HG02943 (cell line): ENCODE measurements at regions not wholly inside any gene's neighbourhood (a gene's known extent, or its start where the extent isn't known, plus 50 kb on each side); places are given as distances from the start of the nearest gene placed in this dataset.
A peak's percentile ranks its signal among the peaks of the same experiment; 100 is the strongest.

ENCODE experiments used
- ATAC-seq: cut with Tn5 transposase; IDR thresholded peaks from one replicate; pipeline ENCODE4 v1.9.1; 2021; ENCODE audit warnings: mild to moderate bottlenecking, low read depth, moderate library complexity; ENCODE audit not compliant: unreplicated experiment

DNA sequence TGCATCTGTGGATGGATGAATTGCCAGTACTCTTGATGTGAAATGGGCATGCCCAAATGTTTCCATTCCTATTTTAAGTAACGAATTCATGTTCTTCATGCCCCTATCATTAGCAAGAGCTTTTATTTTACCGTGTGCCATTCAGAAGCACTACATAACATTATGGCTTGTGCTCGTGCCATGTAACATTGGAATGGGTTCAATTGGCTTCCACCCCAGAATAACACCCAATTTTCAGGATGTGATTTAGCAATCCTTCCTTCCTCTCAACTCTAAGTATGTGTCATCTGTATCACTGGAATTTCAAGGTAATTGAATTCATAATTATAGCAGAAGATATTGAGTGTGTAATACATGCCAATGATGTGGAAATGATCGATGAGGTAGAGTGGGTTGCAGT lies 145.8 kb upstream of the TMPO start:
- no peak for ATAC-seq

DNA sequence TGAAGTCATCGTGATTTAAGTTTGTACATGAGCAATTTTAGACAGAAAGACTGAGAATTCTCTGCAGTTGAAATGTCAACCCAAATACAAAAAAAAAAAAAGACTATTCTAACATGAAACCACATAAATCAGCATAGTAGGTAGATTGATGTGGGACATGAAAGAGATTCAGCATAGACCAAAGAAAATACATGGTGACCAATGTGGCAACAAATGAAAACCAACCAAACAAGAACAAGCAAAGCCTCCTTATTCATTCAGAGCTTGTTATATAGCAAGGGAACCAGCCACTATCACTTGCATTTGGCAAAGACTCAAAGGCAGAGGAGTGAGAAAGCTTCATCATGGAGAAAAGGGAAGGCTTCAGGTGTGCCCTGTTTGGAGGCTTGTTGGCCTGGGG lies 144.4 kb upstream of the TMPO start:
- no peak for ATAC-seq

- no peak for ATAC-seq
Measured at GRCh38 chr12:98371419-98371818, 144.0 kb upstream of the TMPO start.

DNA sequence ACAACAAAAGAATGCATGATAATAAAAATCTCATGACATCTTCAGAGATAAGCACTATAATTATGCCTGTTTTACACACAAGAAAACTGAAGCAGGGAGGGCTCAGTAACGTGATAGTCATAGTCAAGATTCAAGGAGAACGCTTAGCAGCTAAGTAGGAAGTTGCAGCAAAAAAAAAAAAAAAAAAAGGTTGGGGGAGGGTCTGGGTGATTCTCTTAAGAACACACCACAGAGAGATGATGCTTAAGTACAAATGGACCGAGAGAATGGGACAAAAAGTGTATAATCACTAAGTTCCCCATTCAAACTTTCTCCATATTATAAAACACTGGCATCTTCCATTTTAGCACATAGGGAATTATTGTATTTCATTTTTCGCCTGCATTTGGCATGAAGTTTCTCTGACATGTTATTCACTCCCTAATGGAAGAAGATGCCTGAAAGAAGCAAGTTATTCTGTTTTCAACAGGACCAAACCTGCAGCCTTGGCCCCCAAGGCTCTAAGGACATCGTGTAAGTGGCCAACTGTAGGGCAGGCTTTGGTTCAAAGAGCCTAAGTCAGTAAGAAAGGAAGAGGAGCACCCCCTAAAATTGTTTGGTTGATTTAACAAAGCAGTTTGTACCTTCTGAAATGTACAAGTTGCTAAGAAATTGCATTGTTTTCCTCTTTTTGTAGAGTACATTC lies 142.9 kb upstream of the TMPO start:
- ATAC-seq: no peak

DNA sequence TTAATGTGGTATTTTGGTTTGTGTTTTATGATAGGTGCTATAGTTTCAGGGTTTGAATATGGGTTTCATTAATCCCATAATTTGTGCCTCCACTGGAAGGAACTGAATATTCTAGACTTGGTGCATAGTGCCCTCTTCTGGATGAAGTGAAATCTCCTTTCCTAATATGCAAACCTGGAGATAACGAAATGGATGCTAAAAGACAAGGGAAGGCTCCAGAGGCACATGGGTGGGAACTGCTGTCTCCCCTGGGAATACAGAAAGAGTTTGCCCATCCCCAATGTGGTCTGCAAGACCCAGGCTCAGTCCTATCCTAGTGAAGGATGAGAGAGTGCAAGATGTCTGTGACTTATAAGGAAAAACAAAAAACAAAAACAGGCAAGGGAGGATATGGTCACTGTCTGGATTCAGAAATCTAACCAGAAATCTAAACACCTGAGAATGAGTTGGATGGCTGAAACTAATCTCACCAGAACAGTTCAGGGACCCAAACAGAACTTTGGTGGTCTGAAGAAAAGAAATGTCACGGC lies 142.3 kb upstream of the TMPO start:
- no peak for ATAC-seq

- ATAC-seq: no peak
Measured at GRCh38 chr12:98374007-98374406, 141.4 kb upstream of the TMPO start.

GRCh38 chr12:98379106-98379505 lies 136.3 kb upstream of the TMPO start:
- ATAC-seq: no peak

GRCh38 chr12:98385641-98386040 lies 129.7 kb upstream of the TMPO start:
- ATAC-seq: no peak

DNA sequence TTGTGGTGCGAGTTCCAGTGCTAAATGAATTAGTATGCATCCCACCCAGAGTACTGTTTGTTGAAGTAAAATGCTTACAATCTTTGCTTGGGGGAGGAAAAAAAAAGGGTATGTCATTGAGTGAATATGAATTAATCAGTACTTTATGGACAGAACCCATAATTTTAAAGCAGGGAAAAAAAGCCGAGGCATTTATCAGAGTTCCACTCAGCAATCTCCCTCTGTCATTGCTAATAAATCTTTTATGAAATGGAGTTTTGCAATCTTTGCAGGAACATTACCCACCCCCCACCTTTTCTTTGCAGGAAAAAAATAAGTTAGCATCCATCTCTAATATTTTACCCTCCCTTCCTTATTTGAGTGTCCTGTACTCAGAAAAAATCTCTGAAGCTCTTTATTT lies 127.9 kb upstream of the TMPO start:
- no peak for ATAC-seq

GRCh38 chr12:98388126-98388525 lies 127.3 kb upstream of the TMPO start:
- ATAC-seq: no peak

DNA sequence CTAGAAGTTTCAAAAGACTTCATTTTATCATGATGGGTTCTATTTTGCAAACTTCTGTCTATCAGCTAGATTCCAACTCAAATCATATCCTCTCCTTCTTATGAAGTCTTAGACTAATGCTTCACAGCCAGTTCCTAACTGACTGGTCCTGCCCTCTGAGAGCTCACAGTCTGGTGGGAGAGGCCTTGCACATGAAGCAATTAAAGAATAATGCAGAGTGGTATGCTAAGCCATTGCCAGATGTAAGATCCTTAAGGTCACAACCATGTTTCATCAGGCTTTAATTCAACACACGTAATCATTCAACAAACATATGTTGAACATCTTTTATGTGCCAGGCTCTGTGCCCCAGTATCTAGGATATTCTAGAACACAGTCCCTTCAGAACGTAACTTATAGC lies 125.8 kb upstream of the TMPO start:
- no peak for ATAC-seq

- ATAC-seq: peak; percentile 80
Measured at GRCh38 chr12:98397323-98398105, 117.9 kb upstream of the TMPO start.

- ATAC-seq: no peak
Measured at GRCh38 chr12:98399532-98399931, 115.9 kb upstream of the TMPO start.

- no peak for ATAC-seq
Measured at GRCh38 chr12:98401427-98401826, 114.0 kb upstream of the TMPO start.

GRCh38 chr12:98402091-98402490 lies 113.3 kb upstream of the TMPO start:
- ATAC-seq: no peak

GRCh38 chr12:98402671-98403070 lies 112.7 kb upstream of the TMPO start:
- no peak for ATAC-seq

DNA sequence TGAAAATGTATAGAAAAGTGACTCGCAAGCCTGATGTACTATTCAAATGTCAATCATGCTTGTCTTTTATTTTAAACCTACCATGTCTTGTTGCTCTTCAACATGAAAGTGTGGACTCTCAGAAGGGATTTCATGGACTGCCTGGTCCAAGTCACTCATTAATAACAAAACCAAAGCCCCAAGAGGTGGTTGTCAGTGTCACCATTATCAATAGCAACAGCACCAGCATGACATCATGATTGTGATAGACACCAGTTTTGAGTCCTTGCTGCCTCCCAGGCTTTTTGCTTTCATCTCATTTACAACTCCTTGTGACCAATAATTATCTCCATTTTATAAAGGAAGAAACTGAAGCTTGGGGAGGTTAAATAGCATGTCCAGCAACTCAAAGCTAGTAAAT lies 112.0 kb upstream of the TMPO start:
- ATAC-seq: no peak

- ATAC-seq: no peak
Measured at GRCh38 chr12:98403936-98404335, 111.5 kb upstream of the TMPO start.

DNA sequence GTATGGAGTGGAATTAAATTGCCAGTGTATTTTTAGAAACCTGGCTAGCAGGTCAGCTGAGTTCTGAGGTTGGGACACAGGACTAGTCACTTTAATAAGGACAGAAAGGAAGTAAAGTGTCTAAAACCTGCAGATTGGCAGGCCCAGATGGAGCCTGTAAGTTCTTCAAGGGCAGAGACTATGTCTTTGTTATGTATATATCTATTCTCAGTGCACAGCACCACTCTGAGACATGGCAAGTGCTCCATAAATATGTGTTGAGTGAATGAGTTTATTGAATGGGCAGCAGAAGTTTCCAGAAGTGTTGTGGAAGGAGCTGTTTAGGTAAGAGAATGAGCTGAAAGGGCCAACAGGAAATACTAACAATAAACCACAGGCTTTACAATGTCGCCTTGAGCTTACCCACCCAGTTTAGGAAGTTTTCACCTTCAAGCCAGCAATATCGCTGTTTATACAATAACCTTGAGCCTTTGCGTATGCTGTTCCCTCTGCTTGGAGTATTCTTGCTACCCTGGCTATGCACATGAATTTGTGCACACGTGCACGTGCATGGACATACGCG lies 109.5 kb upstream of the TMPO start:
- ATAC-seq: no peak

DNA sequence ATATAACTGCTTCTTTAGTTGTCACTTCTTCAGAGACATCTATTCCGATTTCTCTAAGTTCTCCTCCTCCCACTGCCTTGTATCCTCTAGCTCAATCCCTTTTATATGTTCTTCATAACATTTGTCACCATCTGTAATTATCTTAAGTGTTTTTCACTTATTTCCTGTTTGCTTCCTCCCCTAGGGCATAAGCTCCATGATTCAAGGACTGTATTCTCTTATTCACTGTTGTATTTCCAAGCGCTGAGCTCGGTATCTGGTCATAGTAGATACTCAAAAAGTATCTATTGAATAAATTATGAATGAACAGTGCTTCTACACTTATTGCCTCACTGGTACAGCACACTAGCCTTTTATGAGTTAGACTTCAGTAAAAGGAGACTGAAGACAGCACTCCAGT lies 109.0 kb upstream of the TMPO start:
- ATAC-seq: no peak

GRCh38 chr12:98408681-98409080 lies 106.7 kb upstream of the TMPO start:
- no peak for ATAC-seq

GRCh38 chr12:98409548-98409947 lies 105.8 kb upstream of the TMPO start:
- ATAC-seq: no peak
